ENCODE measurements at regions not wholly inside any gene's neighbourhood (a gene's known extent, or its start where the extent isn't known, plus 50 kb on each side); places are given as distances from the start of the nearest gene placed in this dataset.

DNA sequence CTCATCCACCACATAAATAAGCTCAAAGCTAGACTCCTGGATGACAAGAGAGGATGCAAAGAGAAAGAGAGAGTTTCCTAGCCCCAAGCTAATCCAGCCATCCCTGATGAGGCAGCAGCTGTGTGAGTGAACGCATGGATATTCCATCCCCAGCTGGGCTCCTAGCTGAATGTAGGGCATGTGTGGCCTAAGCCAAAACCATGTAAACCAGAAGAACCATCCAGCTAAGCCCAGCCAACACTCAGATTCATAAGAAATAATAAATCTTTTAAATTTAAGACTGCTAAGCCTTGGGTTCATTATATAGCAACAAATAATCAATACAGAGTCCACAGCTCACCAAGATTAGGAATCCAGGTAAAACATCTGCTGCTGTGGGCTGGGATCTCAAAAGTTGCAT, 94.3 kb downstream of the TNFAIP2 start:
- TF ChIP-seq, protein P1, sequence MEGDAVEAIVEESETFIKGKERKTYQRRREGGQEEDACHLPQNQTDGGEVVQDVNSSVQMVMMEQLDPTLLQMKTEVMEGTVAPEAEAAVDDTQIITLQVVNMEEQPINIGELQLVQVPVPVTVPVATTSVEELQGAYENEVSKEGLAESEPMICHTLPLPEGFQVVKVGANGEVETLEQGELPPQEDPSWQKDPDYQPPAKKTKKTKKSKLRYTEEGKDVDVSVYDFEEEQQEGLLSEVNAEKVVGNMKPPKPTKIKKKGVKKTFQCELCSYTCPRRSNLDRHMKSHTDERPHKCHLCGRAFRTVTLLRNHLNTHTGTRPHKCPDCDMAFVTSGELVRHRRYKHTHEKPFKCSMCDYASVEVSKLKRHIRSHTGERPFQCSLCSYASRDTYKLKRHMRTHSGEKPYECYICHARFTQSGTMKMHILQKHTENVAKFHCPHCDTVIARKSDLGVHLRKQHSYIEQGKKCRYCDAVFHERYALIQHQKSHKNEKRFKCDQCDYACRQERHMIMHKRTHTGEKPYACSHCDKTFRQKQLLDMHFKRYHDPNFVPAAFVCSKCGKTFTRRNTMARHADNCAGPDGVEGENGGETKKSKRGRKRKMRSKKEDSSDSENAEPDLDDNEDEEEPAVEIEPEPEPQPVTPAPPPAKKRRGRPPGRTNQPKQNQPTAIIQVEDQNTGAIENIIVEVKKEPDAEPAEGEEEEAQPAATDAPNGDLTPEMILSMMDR (IDR thresholded peaks at IDR 0.05; ENCODE audit: insufficient read depth, low read depth, low read length, missing control alignments) = no peak
- H3K4me3 ChIP-seq (ENCODE audit: low read depth, low read length) = no peak overlapping the region
- DNase-seq (ENCODE audit: low read depth) = no peak

DNA sequence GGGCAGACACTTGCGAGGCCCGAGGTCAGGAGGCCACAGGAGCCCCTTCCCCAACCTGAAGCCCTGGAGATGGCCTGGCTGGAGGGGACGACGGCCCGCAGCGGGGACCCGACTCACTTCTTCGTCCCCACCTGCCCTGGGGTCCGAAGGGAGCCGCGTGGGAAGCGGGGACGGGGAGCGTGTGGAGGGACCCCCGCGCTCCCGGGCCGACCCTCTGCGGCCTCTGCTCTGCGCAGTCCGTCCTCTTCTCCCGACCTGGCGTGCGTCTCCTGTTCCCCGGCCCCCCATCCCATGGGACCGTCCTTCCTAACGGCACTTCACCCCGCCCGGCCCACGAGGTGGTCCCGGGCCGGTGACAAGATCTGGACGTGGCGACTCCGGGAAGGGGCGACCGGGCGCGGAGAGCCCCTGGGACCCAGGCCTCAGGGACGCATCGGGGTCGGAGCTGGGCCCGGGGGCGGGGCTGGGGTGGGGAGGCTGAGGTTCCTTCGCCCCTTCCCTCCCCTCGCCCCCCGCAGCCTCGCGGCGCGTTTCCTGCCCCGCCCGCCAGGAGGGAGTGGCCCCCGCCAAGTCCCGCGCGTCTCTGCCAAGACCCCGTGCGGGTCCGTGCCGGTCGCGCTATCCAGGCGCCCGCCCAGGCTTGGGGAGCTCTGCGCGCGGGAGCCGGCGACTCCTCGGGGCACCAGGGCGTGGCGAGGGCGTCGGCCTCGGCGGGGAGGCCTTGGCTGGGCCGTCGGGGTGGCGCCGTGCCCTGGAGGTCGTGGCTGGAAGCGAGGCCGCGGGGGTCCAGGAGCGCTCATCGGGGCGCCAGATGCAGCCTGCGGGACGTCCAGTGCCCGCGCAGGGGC, 97.1 kb downstream of the TNFAIP2 start:
- TF ChIP-seq, protein P1 (IDR thresholded peaks at IDR 0.05; ENCODE audit: insufficient read depth, low read depth, low read length, missing control alignments) = no peak
- H3K4me3 ChIP-seq (ENCODE audit: low read depth, low read length) = no peak overlapping the region
- no peak for DNase-seq (ENCODE audit: low read depth)

DNA sequence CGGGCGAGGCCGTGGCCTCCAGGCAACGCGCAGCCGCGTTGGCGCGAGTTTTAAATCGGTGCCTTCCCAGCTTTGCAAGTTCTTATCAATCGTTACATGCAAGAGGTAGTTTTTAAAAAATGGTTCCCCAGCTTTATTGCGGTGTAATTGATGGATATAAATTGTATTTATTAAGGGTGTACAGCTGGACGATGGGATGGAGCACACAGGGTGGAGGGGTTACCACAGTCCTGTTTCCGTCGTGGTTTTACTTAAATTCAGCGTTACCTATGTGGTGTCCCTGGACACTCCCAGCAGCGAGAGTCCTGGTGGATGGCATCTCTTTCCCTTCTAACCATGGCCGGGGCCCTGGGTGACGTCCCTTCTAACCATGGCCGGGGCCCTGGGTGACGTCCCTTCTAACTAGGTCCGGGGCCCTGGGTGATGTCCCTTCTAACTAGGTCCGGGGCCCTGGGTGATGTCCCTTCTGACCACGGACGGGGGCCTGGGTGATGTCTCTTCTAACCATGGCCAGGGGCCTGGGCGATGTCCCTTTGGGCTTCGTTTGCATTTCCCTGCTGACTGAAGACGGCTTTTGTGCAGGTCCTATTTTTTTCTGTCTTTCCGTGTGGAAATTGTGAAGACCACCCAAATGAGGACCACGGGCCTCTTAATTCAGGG, 97.9 kb downstream of the TNFAIP2 start:
- no peak for DNase-seq (ENCODE audit: low read depth)
- H3K4me3 ChIP-seq (ENCODE audit: low read depth, low read length) = no peak overlapping the region
- TF ChIP-seq, protein P1 (IDR thresholded peaks at IDR 0.05; ENCODE audit: insufficient read depth, low read depth, low read length, missing control alignments) = no peak

DNA sequence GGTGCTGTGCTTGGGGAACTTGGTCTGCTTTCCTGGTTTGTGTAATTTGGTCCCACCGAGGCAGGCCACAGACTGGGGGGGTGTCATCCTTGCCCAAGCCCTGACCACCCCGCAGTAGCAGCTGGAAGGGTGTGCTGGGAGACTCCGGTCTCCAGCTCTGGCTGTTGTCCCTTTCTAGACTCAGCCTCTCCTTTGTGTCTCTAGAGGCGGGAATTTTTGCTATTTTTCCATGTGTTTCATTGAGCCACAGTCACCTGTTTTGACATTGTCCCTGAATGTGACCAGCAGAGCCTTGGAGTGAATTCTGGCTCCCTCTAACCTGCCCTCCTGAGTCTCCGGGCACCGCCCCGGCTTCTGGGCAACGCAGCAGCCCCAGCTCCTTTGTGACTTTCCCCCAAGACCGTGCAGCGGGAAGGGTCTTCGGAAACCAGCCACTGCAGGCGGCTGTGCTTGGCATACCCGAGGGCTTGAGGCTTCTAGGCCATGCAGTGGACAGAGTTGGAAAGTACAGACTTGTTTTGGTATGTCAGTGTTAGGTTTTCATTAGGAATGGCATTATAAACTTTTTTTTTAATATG, 98.6 kb downstream of the TNFAIP2 start:
- H3K4me3 ChIP-seq (ENCODE audit: low read depth, low read length) = no peak overlapping the region
- TF ChIP-seq, protein P1 (IDR thresholded peaks at IDR 0.05; ENCODE audit: insufficient read depth, low read depth, low read length, missing control alignments) = no peak
- no peak for DNase-seq (ENCODE audit: low read depth)

DNA sequence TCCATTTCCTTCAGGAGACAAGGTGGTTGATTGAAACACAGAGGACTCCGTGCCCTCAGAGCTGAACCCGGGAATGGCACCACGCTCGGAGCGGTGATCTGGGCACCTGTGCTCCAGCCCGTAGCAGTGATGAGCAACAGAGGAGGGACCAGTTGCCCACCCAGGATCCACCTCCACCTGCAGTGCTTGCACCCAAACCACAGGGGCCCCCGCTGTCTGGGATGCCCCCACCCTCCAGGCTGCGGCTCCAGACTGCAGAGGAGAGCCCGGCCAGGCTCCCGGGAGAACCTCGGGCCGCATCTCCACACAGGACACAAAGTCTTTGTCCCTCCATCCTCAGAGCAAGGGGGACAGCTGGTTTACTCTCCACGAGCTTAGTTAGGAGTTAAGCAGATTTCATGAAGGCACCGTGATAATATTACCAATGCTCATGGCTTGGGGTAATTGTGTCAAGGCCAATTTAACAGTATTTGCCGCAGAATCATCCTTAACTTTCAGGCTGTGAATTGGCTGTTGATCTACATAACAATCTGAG, 100.6 kb downstream of the TNFAIP2 start:
- TF ChIP-seq, protein P1 (IDR thresholded peaks at IDR 0.05; ENCODE audit: insufficient read depth, low read depth, low read length, missing control alignments) = no peak
- H3K4me3 ChIP-seq (ENCODE audit: low read depth, low read length) = no peak overlapping the region
- no peak for DNase-seq (ENCODE audit: low read depth)

DNA sequence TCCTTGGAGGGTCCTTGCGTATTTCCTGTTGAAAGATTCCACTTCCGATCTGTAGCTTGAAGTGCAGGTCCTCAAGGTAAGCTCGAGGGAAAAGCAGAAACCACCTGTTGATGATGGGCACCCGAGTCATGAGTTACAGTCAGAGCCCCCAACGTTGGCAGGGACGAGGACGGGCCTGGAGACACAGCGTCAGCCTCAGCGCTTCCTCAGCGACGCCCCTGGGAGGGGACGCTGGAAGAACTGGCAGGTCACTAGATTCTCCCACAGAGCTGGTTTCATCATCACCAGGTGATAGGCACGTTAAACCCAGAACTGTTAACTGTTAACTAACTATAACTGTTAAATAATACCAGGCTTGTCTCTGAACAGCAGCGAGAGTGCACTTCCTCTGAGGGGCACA, 101.8 kb downstream of the TNFAIP2 start:
- DNase-seq (ENCODE audit: low read depth) = no peak
- no peak overlapping the region for H3K4me3 ChIP-seq (ENCODE audit: low read depth, low read length)
- TF ChIP-seq, protein P1 (IDR thresholded peaks at IDR 0.05; ENCODE audit: insufficient read depth, low read depth, low read length, missing control alignments) = no peak
